ENCODE measurements at regions not wholly inside any gene's neighbourhood (a gene's known extent, or its start where the extent isn't known, plus 50 kb on each side); places are given as distances from the start of the nearest gene placed in this dataset.

- DNase-seq (ENCODE audit: low read depth) = no peak
These were observed 189.7 kb upstream of the MTNR1B start for GRCh38 chr11:92779746-92780145.

- DNase-seq (ENCODE audit: low read depth) = no peak
These were observed 188.3 kb upstream of the MTNR1B start for GRCh38 chr11:92781151-92781550.

GRCh38 chr11:92782806-92783205 lies 186.6 kb upstream of the MTNR1B start:
- no peak for DNase-seq (ENCODE audit: low read depth)

- no peak for DNase-seq (ENCODE audit: low read depth)
These were observed 185.1 kb upstream of the MTNR1B start for GRCh38 chr11:92784331-92784730.

GRCh38 chr11:92787638-92788037 lies 181.8 kb upstream of the MTNR1B start:
- DNase-seq (ENCODE audit: low read depth) = no peak

- DNase-seq (ENCODE audit: low read depth) = no peak
These were observed 179.7 kb upstream of the MTNR1B start for GRCh38 chr11:92789761-92790160.

GRCh38 chr11:92790366-92790765 lies 179.1 kb upstream of the MTNR1B start:
- DNase-seq (ENCODE audit: low read depth) = no peak

- DNase-seq (ENCODE audit: low read depth) = no peak
These were observed 178.4 kb upstream of the MTNR1B start for GRCh38 chr11:92790926-92791616.

- DNase-seq (ENCODE audit: low read depth) = no peak
These were observed 177.6 kb upstream of the MTNR1B start for GRCh38 chr11:92791886-92792285.

GRCh38 chr11:92793189-92793588 lies 176.3 kb upstream of the MTNR1B start:
- no peak for DNase-seq (ENCODE audit: low read depth)

GRCh38 chr11:92794783-92795182 lies 174.7 kb upstream of the MTNR1B start:
- no peak for DNase-seq (ENCODE audit: low read depth)

GRCh38 chr11:92796744-92797143 lies 172.7 kb upstream of the MTNR1B start:
- no peak for DNase-seq (ENCODE audit: low read depth)

GRCh38 chr11:92797874-92798273 lies 171.6 kb upstream of the MTNR1B start:
- DNase-seq (ENCODE audit: low read depth) = no peak

- no peak for DNase-seq (ENCODE audit: low read depth)
These were observed 167.8 kb upstream of the MTNR1B start for GRCh38 chr11:92801685-92802084.

- no peak for DNase-seq (ENCODE audit: low read depth)
These were observed 166.8 kb upstream of the MTNR1B start for GRCh38 chr11:92802644-92803043.

GRCh38 chr11:92803391-92803790 lies 166.1 kb upstream of the MTNR1B start:
- DNase-seq (ENCODE audit: low read depth) = no peak

GRCh38 chr11:92804388-92804966 lies 165.0 kb upstream of the MTNR1B start:
- no peak for DNase-seq (ENCODE audit: low read depth)

- DNase-seq (ENCODE audit: low read depth) = no peak
These were observed 161.4 kb upstream of the MTNR1B start for GRCh38 chr11:92808022-92808421.

GRCh38 chr11:92810423-92811064 lies 158.9 kb upstream of the MTNR1B start:
- DNase-seq (ENCODE audit: low read depth) = no peak

- no peak for DNase-seq (ENCODE audit: low read depth)
These were observed 158.1 kb upstream of the MTNR1B start for GRCh38 chr11:92811341-92811740.

GRCh38 chr11:92812841-92813240 lies 156.6 kb upstream of the MTNR1B start:
- no peak for DNase-seq (ENCODE audit: low read depth)

- DNase-seq (ENCODE audit: low read depth) = no peak
These were observed 149.6 kb upstream of the MTNR1B start for GRCh38 chr11:92819830-92820229.

- no peak for DNase-seq (ENCODE audit: low read depth)
These were observed 148.6 kb upstream of the MTNR1B start for GRCh38 chr11:92820860-92821259.

Data from myocyte (in vitro differentiated cells).